Fibroblast of lung (primary cell): ENCODE measurements at regions not wholly inside any gene's neighbourhood (a gene's known extent, or its start where the extent isn't known, plus 50 kb on each side); places are given as distances from the start of the nearest gene placed in this dataset.

Source experiments
- DNase-seq, 2 donors: peaks; one replicate each; pipeline versions ENCODE4 v3.0.0 to v3.0.0-alpha.2; 2010; ENCODE audit warnings: low read depth in 2 of 2
- H2AFZ ChIP-seq: 2 replicates; pipeline ENCODE4 v1.5.1; 2012; ENCODE audit warnings: low read length, control low read depth, inconsistent platforms
- H3K27ac ChIP-seq: 2 replicates; pipeline ENCODE4 v1.5.1; 2011; ENCODE audit warnings: low read length, control low read depth; ENCODE audit not compliant: insufficient read depth
- H3K27me3 ChIP-seq: 2 replicates; pipeline ENCODE4 v1.5.1; 2011; ENCODE audit warnings: mild to moderate bottlenecking, low read length; ENCODE audit not compliant: control insufficient read depth, insufficient read depth
- H3K36me3 ChIP-seq: 2 replicates; pipeline ENCODE4 v1.5.1; 2011; ENCODE audit warnings: low read length; ENCODE audit not compliant: control insufficient read depth, insufficient read depth
- H3K4me1 ChIP-seq: 2 replicates; pipeline ENCODE4 v1.5.1; 2011; ENCODE audit warnings: low read length; ENCODE audit not compliant: control insufficient read depth, insufficient read depth; ENCODE audit errors: extremely low read depth
- H3K4me2 ChIP-seq: 2 replicates; pipeline ENCODE4 v1.5.1; 2011; ENCODE audit warnings: low read length, control low read depth; ENCODE audit not compliant: insufficient read depth; ENCODE audit errors: extremely low read depth
- H3K4me3 ChIP-seq, 4 experiments: fragments of 200-600 bp in 1 of 4; sonication (generic) in 1 of 4; replicated peaks in 1 of 4; 2 replicates each; pipeline ENCODE4 v1.5.1; 2011 to 2016; ENCODE audit warnings: low read length in 4 of 4, low read depth in 3 of 4, mild to moderate bottlenecking in 3 of 4, control low read depth in 2 of 4, inconsistent platforms in 1 of 4, mixed read lengths in 1 of 4; ENCODE audit not compliant: insufficient read depth in 1 of 4; ENCODE audit errors: control extremely low read depth in 1 of 4
- H3K79me2 ChIP-seq: 2 replicates; pipeline ENCODE4 v1.5.1; 2012; ENCODE audit warnings: mild to moderate bottlenecking, low read length, inconsistent platforms; ENCODE audit not compliant: control insufficient read depth, insufficient read depth
- H3K9ac ChIP-seq: 2 replicates; pipeline ENCODE4 v1.5.1; 2011; ENCODE audit warnings: mild to moderate bottlenecking, low read length, control low read depth; ENCODE audit not compliant: insufficient read depth
- H3K9me3 ChIP-seq: 2 replicates; pipeline ENCODE4 v1.5.1; 2012; ENCODE audit warnings: low read depth, low read length; ENCODE audit not compliant: control insufficient read depth, insufficient read depth
- H4K20me1 ChIP-seq: 2 replicates; pipeline ENCODE4 v1.5.1; 2011; ENCODE audit warnings: low read length; ENCODE audit not compliant: control insufficient read depth, insufficient read depth; ENCODE audit errors: extremely low read depth
- EZH2 ChIP-seq: IDR thresholded peaks from 2 replicates; pipeline ENCODE4 v1.5.1; 2012; ENCODE audit warnings: low read length, control low read depth, mild to moderate bottlenecking; ENCODE audit errors: missing control alignments
- TF ChIP-seq, protein P1 (sequence below), 2 donors: IDR thresholded peaks in 1 of 2; conservative IDR thresholded peaks in 1 of 2; 1 replicate in 1 of 2; 2 replicates in 1 of 2; pipeline ENCODE4 v1.5.1; 2011 to 2012; ENCODE audit warnings: low read length in 2 of 2, control low read depth in 1 of 2, inconsistent platforms in 1 of 2, low read depth in 1 of 2, mild to moderate bottlenecking in 1 of 2

DNA sequence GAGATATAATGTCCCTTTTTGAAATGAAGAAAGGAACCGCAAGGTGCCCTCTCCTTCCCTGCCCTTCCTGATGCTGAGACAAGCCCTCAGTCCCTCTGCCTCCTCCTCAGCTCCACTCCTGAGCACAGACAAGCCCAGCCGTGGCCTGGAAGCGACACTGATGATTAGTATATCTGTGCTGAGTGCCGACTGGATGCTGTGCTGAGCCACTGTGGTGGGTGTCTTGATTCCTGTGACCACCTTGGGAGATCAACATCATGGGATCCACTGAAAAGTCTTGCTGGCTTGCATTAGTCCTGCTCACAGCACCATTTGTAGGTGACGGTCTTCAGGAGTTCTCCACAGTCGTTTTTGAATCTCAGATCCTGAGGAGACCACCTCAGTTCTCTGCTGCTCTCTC, 59.5 kb upstream of the HGFAC start:
- no peak overlapping the region for H3K9ac ChIP-seq

GRCh38 chr4:3384391-3384770, 57.4 kb upstream of the HGFAC start:
- Histone ChIP-seq H3K9ac (no peak overlapping the region), H3K27me3 (no peaks in the 10 kb centered on the region), H3K4me1 (peaks cover 3% of the 10 kb centered on the region), H2AFZ (no peak overlapping the region), H3K27ac (no peak overlapping the region), H3K9me3 (no peaks in the 10 kb centered on the region), H4K20me1 (no peaks in the 10 kb centered on the region), H3K79me2 (no peaks in the 10 kb centered on the region), H3K4me2 (no peak overlapping the region), H3K36me3 (no peaks in the 10 kb centered on the region), H3K4me3 (no peak overlapping the region)
- TF ChIP-seq, protein P1, sequence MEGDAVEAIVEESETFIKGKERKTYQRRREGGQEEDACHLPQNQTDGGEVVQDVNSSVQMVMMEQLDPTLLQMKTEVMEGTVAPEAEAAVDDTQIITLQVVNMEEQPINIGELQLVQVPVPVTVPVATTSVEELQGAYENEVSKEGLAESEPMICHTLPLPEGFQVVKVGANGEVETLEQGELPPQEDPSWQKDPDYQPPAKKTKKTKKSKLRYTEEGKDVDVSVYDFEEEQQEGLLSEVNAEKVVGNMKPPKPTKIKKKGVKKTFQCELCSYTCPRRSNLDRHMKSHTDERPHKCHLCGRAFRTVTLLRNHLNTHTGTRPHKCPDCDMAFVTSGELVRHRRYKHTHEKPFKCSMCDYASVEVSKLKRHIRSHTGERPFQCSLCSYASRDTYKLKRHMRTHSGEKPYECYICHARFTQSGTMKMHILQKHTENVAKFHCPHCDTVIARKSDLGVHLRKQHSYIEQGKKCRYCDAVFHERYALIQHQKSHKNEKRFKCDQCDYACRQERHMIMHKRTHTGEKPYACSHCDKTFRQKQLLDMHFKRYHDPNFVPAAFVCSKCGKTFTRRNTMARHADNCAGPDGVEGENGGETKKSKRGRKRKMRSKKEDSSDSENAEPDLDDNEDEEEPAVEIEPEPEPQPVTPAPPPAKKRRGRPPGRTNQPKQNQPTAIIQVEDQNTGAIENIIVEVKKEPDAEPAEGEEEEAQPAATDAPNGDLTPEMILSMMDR (conservative IDR thresholded peaks at IDR 0.05 in 1 of 2, IDR thresholded peaks at IDR 0.05 in 1 of 2; ENCODE audit: low read depth in 1 of 2, low read length in 2 of 2): no peak
- no peak for TF ChIP-seq EZH2
- no peak for DNase-seq

More for the DNA sequence above, 59.5 kb upstream of the HGFAC start:
- DNase-seq: no peak
- Histone ChIP-seq H3K4me2 (no peak overlapping the region), H3K9me3 (no peaks in the 10 kb centered on the region), H3K36me3 (no peaks in the 10 kb centered on the region), H3K79me2 (no peaks in the 10 kb centered on the region), H3K27ac (no peak overlapping the region), H4K20me1 (no peaks in the 10 kb centered on the region), H3K4me1 (no peaks in the 10 kb centered on the region), H3K27me3 (no peaks in the 10 kb centered on the region), H2AFZ (no peak overlapping the region), H3K4me3 (no peak overlapping the region)
- no peak for TF ChIP-seq EZH2
- TF ChIP-seq, protein P1 (conservative IDR thresholded peaks at IDR 0.05 in 1 of 2, IDR thresholded peaks at IDR 0.05 in 1 of 2; ENCODE audit: low read depth in 1 of 2, low read length in 2 of 2): no peak

- no peak for DNase-seq
- H3K4me3 ChIP-seq: no peak overlapping the region
- H3K4me1 ChIP-seq: peaks cover 3% of the 10 kb centered on the region
- no peak overlapping the region for H3K27ac ChIP-seq
- TF ChIP-seq EZH2: no peak
- TF ChIP-seq, protein P1 (conservative IDR thresholded peaks at IDR 0.05 in 1 of 2, IDR thresholded peaks at IDR 0.05 in 1 of 2; ENCODE audit: low read depth in 1 of 2, low read length in 2 of 2): no peak
- no peak overlapping the region for H2AFZ ChIP-seq
- no peak overlapping the region for H3K9ac ChIP-seq
- H3K27me3 ChIP-seq: no peaks in the 10 kb centered on the region
- H3K36me3 ChIP-seq: no peaks in the 10 kb centered on the region
- H3K9me3 ChIP-seq: no peaks in the 10 kb centered on the region
- no peaks in the 10 kb centered on the region for H3K79me2 ChIP-seq
- no peak overlapping the region for H3K4me2 ChIP-seq
- no peaks in the 10 kb centered on the region for H4K20me1 ChIP-seq
Measured at GRCh38 chr4:3384771-3385710, 56.7 kb upstream of the HGFAC start.
